HG02763 (cell line): ENCODE measurements at regions not wholly inside any gene's neighbourhood (a gene's known extent, or its start where the extent isn't known, plus 50 kb on each side); places are given as distances from the start of the nearest gene placed in this dataset.

Experiments
- ATAC-seq: cut with Tn5 transposase; IDR thresholded peaks from one replicate; pipeline ENCODE4 v1.9.1; 2021; ENCODE audit warnings: mild to moderate bottlenecking, moderate library complexity; ENCODE audit not compliant: unreplicated experiment

- no peak for ATAC-seq
These were observed 318.5 kb downstream of the ALG10 start for GRCh38 chr12:34340534-34341361.

GRCh38 chr12:34341362-34341733 lies 319.1 kb downstream of the ALG10 start:
- no peak for ATAC-seq

- no peak for ATAC-seq
These were observed 319.8 kb downstream of the ALG10 start for GRCh38 chr12:34342048-34342447.

GRCh38 chr12:34343345-34343744 lies 321.0 kb downstream of the ALG10 start:
- ATAC-seq, result no peak

GRCh38 chr12:34343766-34344165 lies 321.5 kb downstream of the ALG10 start:
- no peak for ATAC-seq

GRCh38 chr12:34344851-34345522 lies 322.7 kb downstream of the ALG10 start:
- ATAC-seq, result no peak

- no peak for ATAC-seq
These were observed 323.5 kb downstream of the ALG10 start for GRCh38 chr12:34345801-34346200.

- no peak for ATAC-seq
These were observed 324.2 kb downstream of the ALG10 start for GRCh38 chr12:34346372-34347034.

- ATAC-seq, result no peak
These were observed 325.1 kb downstream of the ALG10 start for GRCh38 chr12:34347367-34347766.

GRCh38 chr12:34348064-34348463 lies 325.8 kb downstream of the ALG10 start:
- no peak for ATAC-seq

- no peak for ATAC-seq
These were observed 326.8 kb downstream of the ALG10 start for GRCh38 chr12:34348836-34349672.

- ATAC-seq, result no peak
These were observed 327.3 kb downstream of the ALG10 start for GRCh38 chr12:34349673-34349961.

- ATAC-seq, result no peak
These were observed 328.1 kb downstream of the ALG10 start for GRCh38 chr12:34350092-34351041.

- no peak for ATAC-seq
These were observed 329.8 kb downstream of the ALG10 start for GRCh38 chr12:34352098-34352497.

GRCh38 chr12:34354239-34355200 lies 332.2 kb downstream of the ALG10 start:
- no peak for ATAC-seq

GRCh38 chr12:34356233-34356987 lies 334.1 kb downstream of the ALG10 start:
- no peak for ATAC-seq

- no peak for ATAC-seq
These were observed 335.5 kb downstream of the ALG10 start for GRCh38 chr12:34357791-34358190.

GRCh38 chr12:34358198-34358597 lies 335.9 kb downstream of the ALG10 start:
- no peak for ATAC-seq
